NCI-H1092 (cell line): ENCODE measurements at regions not wholly inside any gene's neighbourhood (a gene's known extent, or its start where the extent isn't known, plus 50 kb on each side); places are given as distances from the start of the nearest gene placed in this dataset.

Experiments used
- DNase-seq: peaks from one replicate; lab custom pipeline; 2025; lab: John Stamatoyannopoulos, UW

DNA sequence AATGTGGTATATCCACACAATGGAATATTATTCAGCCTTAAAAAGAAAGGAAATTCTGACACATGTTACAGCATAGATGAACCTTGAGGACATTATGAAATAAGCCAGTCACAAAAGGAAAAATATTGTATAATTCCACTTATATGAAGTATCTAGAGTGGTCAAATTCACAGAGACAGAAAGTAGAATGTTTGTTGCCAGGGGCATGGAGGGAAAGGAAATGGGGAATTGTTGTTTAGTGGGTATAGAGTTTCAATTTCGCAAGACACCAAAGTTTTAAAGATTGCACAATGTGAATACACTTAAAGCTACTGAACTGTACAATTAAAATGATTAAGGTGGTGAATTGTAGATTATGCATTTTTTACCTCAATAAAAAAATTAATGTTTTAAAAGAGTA is 92.9 kb downstream of the TXNL1 start:
- DNase-seq, result no peak

DNA sequence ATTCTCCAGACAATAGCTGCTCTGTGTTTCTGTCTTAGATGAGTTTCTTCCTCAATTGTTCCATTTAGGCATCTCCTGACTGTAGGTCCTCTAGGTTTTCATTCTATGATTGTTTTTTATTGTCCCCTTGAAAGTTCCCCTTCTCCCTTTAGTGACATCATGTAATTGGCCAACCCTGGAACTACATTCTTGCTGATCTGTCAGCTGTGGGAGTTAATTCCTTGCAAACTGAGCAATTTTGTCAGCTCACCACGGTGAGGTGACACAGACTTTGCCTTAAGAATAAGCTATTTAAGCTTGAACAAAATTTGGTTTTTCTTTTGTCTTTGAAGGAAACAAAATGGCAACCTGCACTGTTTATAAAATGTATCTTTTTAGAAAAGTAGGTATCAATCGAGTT is 95.9 kb downstream of the TXNL1 start:
- DNase-seq, result no peak

DNA sequence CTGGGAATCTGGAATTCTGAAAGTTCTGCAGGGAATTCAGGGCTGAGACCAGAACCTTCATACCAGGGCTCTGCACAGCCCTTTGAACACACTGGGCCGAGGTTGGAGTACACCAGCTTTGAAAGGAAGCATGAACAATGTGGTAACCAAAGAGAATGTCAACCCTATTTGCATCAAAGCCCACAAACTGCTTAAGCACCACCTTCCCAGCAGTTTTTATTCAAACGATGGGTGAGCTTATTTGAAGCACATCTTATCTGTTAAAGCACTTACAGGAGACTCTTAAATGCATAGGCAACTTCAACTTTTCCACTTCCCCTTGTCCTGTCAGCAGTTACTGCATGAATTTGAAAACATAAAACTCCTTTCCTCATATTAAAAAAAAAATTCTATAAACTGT is 96.6 kb downstream of the TXNL1 start:
- no peak for DNase-seq

DNA sequence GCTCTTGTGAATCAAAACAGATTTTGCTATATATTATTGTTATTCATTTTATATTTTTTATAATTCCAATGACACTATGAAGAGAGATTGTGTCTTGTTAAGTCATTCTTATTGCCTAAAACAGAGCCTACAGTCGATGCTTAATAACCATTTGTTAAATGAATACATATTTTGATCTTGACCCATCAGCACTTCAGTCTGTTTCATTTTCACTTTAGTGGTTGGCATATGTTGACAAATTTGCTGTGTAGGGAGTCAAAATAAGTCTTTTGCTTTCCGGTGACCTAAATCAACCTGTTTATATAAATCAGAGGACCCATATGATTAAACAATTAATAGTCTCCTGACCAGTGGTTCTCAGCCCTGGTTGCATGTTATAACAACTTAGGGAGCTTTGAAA is 97.1 kb downstream of the TXNL1 start:
- DNase-seq, result no peak

DNA sequence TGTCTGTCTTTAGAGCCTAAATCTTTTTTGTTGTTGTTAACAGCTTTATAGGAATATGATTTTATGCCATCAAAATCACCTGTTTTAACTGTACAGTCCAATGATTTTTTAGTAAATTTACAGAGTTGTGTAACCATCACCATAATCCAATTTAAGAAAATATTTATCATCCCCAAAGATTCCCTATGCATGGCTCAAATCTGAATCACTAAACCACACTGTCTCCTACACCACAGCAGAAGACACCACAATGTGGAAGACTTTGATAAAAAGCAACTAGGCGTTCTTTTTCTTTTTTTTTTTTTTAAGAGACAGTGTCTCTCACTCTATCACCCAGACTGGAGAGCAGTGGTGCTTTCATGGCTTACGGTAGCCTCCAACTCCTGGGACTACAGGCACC is 99.6 kb downstream of the TXNL1 start:
- DNase-seq, result no peak

DNA sequence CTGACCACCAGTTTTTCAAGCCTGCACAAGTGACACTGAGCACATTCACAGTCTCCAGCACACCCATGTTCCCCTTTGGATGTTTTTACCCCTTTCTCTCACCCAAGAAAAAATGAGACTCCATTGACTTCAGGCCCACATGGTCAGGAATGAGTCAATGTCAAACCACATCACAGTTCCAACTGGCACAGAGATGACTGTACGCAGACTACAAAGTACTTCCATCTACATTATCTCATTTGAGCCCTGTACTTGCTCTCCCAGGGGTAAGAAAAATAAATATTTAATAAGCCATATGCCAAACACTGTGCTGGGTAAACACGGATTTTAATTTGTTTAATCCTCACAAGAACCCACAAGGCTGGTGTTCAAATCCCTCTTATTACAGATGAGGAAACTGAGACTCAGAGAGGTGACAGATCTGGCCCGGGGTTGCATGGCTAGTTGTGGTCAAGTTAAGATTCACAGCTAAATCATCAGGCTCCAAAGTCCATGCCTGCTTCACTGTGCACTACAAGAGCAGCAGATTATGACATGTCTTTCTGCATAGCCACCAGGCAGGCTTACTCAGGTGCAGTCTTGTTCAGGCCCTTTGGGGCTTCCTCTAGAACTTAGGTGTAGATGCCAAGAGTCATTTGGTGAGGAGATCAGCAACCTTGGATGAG is 106.1 kb downstream of the TXNL1 start:
- no peak for DNase-seq

DNA sequence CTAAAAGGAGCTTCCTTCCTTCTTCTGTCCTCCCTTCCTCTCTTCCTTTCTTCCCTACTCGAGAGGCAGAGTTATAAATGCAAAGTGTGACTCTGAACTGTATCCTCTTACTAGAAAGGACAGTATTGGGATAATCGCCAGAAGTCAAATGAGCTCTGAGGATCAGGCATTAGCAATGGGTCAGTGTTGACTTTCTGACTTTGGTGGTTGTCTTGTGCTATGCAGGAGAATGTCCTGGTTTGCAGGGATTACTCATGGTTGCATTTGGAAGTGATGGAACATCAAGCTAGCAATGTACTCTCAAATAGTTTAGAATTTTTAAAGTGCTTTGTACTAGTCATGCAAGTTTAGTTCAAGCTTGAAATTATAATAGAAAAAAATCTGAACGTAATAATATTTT is 115.6 kb downstream of the TXNL1 start:
- DNase-seq, result no peak

DNA sequence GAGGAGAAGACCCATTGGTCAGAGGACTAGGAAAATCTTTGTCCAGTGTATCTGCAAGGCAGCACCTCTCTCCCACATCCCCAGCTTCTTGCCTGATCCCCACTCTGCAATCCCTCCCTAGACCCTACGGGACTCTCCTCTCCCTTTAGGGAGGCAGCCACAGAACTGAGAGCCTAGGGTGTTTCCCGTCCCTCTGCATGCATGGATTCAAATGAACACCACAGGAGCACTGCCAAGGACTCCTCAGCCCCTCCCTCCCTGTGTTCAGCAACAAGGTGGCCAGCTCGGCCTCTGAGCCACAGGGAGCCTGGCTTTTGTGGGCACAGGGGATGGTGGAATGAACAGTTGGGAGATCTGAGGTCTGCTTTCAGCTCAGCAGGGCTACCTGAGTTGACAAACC is 117.1 kb downstream of the TXNL1 start:
- no peak for DNase-seq

DNA sequence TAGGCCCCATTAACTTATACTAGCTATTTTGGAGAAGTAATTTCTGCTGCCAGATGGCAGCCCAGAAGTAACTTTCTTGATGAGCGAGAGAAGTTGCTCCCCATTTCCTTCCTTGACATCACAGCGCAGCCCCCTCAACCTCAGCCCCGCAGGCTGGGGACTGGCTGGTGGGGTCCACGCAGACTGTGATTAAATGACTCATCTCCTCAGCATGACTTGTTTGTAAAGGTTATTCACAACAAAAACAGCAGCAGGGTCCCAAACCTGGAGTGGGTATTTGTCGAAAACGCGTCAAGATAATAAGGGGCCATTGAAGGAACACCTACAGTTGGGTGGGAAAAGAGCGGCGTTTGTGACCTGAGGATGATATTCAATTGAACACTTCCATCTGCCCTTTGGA is 120.6 kb downstream of the TXNL1 start:
- no peak for DNase-seq

DNA sequence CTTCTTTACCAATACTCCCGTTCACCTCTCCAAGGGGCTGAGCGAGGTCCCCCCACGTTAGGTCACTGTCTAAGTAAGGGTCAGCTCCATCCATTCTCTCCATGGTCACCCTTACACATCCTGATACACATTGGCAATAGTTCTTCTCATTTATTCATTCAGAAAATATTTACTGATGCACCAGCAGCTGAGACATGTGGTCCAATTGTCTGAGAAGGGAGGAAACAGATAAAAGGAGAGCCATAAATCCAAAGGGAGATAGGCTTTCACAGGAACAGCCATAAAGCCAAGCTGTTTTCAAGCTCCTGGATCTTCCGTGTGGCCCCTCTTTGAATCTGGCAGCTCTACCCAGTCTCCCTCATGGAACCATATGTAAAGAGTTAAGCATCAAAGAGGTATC is 121.2 kb downstream of the TXNL1 start:
- no peak for DNase-seq

DNA sequence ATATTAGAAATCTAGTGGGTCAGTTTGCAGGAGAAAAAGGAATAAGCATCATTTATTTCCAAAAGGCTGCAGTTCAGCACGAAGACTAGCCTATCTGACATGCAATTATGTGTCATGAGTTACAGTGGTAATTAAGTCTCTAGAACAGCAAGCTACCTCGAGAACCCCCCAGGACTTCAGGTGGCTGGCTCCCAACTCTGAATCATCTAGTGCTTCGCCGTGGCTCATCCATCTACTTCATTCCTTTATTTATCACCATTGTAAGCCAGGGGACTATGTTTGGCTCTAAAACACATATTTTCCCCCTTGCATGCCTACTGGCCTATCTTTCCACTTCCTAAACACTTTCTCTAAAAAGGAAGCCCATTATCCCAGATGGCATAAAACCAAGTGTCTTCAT is 121.6 kb downstream of the TXNL1 start:
- DNase-seq, result no peak

DNA sequence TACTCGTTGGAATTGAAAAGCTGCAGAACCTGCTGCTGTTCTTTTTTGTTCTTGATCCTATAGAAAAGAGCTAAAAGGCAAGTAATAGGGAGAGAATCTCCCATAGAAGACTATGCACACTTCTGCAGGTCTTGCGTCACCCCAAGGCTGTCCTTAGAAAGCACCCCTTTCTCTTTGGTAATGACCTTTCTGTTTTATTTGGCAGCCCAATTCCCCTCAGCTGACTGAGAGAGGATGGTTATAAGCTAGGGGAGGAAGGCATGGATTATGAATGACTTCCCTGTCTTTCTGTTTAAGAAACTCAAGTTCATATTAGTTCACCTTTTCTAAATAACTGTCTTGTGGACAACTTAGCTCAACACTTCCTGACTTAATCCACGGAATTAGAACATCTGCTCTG is 122.9 kb downstream of the TXNL1 start:
- DNase-seq, result no peak

DNA sequence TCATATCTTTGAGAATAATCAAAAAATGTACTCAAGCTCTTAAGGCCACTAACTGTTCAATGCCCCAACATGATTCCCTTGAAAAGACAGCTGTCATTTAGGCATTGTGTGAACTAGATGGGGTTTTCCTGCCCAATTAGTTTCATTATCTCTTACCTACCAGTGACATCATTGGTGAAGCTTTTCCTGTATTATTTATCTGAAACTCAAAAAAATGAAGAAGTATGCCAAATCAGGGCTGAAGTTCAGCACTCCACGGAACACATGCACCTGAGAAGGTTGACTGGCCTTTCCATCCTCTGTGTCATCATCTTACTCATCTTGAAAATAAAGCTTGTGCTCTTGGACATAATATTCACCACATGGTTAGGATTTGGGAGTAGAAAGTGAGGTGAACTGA is 126.4 kb downstream of the TXNL1 start:
- DNase-seq, result no peak

DNA sequence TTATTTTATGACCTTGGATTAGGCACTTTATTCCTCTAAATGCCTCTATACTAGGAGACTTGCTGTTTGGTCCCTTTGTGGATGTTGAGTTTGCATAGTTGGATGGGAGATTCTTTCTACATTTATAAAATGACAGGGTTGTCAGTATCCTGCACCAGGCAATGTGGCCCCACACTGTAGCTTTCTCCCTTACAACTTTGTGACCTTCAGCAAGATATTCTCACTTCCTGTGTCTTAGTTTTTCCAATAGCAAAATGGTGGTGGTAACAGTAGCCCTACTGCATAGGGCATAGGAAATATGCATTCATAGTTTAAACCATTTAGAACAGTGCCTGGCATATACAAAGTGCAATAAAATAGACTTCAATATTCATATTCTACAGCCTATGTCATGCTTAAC is 128.3 kb downstream of the TXNL1 start:
- DNase-seq, result no peak

DNA sequence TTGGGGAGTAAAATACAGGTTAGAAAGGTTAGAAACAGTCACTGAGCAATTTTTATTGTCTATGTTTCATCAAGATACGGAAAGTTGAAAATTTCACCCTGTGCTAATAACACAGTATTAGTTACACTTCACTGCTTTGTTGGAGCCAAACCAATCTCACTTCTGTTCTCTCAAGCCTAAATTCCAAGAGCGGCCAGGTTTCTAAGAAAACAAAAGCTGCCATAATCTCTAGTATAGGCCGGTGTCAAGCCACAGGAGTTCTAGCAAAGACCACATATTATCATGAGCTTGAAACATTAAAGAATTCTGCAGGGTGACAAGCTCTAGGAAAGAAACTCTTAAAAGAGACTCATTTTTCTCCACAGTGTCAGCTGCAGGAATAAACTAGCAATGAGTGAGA is 128.7 kb downstream of the TXNL1 start:
- no peak for DNase-seq

DNA sequence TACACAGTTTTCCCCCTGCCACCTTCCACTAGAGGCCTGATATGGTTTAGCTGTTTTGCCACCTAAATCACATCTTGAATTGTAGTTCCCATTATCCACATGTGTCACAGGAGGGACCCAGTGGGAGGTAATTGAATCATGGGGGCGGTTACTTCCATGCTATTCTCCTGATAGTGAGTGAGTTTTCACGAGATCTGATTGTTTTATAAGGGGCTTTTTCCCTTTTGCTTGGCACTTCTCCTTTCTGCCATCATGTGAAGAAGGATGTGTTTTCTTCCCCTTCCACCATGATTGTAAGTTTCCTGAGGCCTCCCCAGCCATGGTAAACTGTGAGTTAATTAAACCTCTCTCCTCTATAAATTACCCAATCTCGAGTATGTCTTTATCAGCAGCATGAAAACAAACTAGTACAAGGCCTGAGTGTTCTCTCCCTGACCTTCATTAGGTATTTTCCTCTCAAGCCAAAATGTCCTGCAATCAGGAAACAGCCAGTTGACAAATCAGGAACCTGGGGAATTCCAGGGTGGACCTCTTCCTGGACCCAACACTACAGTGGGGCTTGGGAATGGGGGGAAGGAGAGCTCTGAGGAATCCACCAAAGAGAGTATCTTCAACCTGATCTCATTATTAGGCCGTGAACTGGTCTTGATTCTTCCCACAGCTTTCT is 129.9 kb downstream of the TXNL1 start:
- no peak for DNase-seq

DNA sequence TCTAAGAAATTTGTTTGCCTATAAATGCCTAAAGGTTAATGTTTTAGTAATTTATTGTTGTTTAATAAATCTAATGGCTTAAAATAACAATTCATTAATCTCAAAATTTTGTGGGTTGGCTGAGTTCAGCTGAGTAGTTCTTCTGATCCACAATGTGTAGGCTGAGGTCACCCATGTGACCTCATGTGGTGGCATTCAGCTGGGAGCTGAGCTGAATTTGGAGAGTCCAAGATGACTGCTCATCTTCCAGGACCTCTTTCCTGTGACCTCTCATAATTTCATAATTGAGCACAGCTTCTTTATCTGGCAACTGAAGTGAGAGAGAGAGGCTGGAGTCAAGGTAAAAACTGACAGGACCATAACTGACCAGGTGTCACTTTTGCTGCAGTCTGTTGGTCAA is 132.4 kb downstream of the TXNL1 start:
- no peak for DNase-seq

DNA sequence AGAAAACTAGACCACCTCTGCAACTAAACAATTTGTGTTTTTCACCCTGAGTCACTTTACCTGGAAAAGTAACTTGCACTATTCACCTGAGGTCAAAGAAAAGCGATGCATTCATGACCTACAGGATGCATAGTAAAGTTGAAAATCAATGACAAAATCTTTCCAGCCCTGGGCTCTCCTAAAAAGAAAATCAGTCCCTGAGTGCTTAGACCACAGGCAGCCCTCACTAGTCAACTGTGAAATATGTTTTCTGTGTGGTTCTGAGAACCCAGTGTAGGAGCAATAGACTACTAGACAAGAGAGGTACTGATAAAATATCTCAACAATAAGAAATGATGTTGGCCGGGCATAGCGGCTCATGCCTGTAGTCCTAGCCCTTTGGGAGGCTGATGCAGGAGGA is 133.1 kb downstream of the TXNL1 start:
- no peak for DNase-seq

DNA sequence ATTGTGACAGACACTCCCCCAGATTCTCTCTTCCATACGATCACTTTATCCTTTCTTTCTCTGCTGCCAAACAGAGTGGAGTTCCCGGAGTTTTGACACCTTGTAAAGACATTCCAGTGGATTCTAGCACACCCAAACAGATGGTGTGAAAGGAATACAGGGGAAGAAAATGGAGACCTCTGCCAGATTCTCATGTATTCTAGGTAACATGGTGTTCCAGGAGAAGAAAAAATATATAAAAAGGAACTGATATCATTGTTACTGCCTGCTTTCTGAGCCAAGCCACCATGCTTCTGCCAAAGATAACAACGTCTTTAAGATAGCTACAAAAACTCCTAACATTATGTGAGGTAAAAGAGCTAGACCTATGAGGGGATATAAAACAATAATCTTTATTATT is 136.5 kb downstream of the TXNL1 start:
- DNase-seq, result no peak

DNA sequence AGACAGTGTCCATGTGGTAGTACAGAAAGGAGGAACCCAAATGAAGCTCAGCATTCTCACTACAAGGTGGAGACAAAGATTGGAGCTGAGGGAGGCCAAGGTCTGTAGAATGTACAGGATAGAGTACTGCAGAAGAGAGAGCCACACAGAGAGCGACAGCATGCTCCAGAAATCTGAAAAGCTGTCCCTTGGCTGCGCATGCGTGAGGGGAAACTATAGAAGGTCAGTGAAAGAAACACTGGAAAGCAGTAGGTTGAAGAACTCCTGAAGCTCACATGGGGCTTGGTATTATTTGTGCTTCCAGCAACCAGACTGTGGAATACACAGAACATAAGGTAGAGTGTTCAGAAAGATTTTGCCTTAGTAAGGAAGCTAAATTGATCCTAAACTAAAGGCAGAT is 142.5 kb downstream of the TXNL1 start:
- DNase-seq, result no peak

DNA sequence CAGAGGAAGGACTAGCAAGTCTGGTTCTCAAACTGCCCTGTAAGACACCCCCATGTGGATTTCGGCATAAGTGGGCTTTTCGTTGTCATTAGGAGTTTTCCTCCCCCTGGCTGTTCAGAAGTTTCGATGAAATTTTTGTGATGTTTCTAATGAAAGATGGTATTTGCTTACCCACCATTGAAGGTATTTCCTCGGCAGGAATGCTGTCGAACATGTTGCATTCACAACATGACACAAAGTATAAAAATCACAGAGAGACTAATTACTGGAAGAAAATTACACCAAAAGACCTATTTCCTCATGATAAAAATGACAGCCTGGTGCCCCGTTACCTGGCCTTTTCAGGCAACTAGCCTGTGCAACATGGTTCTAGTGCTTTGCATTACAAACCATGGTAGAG is 144.9 kb downstream of the TXNL1 start:
- DNase-seq, result no peak

DNA sequence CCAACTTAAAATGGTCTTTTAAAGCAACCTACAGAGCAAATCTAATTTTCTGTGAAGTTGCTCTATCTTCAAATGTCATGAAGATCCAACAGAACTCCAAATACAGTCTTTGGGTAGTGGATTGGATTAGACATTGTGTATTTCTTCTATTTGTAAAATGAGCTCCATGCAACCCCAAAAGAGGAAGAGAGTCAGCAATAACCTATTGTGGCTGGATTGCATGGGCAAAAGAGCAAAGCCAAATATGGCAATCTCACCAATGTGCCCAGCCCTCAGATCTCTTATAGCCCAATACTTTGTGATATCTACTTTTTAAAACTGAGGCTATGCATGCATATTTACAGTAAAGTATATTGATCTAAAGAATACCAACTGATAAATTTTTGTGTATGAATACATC is 146.3 kb downstream of the TXNL1 start:
- no peak for DNase-seq

DNA sequence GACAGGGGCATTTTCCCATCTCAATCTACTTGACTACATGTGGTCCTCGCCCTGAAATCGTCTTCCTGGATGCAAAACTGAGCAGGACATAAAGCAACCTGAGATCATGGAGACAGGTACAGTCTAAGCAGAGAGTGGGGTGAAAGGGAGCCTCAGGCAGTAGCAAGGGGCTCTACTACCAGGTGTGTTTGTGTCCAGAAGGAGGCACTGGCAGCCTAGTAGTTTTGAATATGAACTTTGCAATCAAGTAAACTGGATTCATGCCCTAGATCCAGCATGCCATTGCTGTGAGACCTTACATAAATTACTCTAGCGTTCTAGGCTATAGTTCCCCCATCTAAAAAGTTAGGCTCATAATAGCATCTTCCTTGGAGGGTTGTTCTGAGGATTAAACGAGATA is 147.4 kb downstream of the TXNL1 start:
- no peak for DNase-seq

DNA sequence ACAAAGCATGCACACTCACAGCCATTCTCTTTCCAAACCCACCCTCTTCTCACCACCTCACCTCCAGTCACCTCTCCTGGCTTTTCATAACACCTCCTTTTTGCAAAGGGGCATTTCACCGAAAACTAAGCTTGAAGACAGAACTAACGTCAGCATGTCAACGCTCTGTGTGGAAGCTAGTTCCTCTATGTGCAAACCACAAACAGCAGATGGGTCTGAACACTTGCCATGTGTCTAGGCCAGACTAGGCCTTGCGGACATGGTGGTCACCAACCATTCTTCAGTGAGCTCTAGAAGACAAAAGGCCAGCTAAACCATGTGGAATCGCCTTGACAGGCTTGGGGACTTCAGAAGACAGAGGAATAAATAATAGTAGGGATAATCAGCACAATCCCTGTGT is 148.5 kb downstream of the TXNL1 start:
- DNase-seq, result no peak
